NCI-H187 (cell line): ENCODE measurements at regions not wholly inside any gene's neighbourhood (a gene's known extent, or its start where the extent isn't known, plus 50 kb on each side); places are given as distances from the start of the nearest gene placed in this dataset.

ENCODE experiments used
- DNase-seq, 2 experiments: peaks; one replicate each; lab custom pipeline; 2025; lab: John Stamatoyannopoulos, UW

- DNase-seq: no peak
These were observed 357.1 kb upstream of the POU3F1 start for GRCh38 chr1:38403667-38404066.

DNA sequence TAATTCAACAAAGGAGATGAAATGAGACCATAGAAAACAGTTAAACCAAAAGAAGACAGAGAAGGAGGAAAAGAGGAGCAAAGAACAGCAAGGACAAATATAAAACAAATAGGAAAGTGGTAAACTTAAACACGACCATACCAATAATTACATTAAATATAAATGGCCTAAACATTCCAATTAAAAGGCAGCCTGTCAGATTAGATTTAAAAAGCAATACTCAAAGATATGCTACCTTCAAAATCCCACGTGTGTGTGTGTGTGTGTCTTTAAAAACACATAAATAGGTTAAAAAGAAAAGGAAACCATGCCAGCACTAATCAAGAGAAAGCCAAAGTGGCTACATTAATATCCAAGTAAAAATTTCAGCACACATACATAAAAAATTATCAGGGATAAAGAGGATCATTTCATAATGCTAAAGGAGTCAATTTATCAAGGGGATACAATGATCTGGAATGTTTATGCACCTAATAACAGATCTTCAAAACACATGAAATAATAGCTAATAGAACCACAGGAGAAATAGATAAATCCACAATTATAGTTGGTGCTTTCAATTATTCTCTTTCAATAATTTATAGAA lies 355.7 kb upstream of the POU3F1 start:
- no peak for DNase-seq

- no peak for DNase-seq
These were observed 350.0 kb upstream of the POU3F1 start for GRCh38 chr1:38396606-38397005.

- DNase-seq: no peak
These were observed 347.7 kb upstream of the POU3F1 start for GRCh38 chr1:38394303-38394702.

DNA sequence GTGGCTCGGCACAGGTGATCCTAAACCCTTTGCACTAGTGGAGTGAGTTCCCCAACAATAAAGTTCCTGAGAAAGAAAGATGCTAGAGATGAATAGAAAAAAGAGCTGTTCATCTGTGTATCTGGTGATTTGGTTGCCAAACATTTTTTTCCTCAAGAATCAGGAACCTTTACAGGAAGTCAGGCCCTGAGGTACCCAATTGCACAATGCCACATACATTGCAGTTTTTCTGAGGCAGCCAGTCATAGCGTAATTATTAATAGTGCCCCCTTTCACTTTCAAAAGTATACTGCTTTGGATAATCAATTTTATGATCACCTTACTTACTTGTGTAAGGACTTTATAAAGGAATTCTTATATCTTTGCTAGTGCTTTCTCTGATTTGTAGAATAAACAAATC lies 346.3 kb upstream of the POU3F1 start:
- no peak for DNase-seq

GRCh38 chr1:38381256-38381655 lies 334.7 kb upstream of the POU3F1 start:
- no peak for DNase-seq

DNA sequence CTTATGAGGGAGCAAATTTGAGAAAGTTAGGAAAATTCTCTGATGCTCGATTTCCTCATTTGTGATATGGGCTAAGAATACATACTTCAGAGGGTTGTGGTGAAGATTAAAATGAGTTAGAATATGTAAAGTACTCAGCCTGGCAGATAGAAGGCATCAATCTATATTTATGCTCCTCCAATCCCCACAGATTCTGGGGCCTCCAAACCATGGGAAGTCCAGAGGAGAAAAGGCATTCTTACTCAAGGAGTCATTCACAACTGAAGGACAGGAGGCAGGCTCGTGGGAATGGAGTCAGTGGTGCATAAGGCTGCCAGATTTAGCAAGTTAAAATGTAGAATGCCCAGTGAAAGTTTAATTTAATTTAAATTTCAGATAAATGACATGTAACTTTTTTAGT lies 330.0 kb upstream of the POU3F1 start:
- DNase-seq: no peak

- no peak for DNase-seq
These were observed 328.4 kb upstream of the POU3F1 start for GRCh38 chr1:38375035-38375434.

DNA sequence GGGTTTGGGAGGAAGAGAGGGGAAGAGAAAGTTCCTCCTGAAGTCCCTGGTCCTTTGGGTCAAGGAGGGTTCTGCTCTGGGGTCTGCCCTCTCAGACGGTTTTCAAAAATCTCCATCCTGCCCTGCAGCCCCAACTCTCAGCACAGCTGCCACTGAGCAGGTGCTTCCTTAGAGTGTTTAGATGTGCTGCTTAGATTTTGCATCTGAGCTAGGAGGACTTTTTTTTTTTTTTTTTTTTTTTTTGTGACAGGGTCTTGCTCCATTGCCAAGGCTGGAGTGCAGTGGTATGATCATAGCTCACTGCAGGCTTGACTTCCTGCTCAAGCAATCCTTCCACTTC lies 324.9 kb upstream of the POU3F1 start:
- DNase-seq: no peak

- DNase-seq: no peak
These were observed 324.3 kb upstream of the POU3F1 start for GRCh38 chr1:38370716-38371504.

GRCh38 chr1:38365242-38365641 lies 318.6 kb upstream of the POU3F1 start:
- DNase-seq: no peak

DNA sequence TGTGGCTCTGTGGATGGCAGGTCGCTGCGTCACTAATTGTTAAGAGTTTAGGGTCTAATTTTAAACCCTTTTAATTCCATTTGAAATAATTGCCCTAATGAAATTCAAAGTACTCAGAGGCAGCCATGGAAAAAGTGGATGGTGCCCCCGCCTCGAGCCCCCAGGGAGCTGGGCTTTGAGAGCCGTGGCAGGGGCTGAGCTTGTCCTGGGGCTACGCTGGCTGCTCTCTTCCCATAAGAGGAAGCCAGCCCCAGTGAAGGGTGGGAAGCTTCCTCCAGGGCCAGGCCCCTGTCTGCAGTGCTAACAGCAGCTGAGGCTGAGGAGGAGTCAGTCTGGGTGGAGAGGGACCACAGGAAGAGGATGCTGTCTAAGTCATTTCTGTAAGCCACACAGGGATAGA lies 315.0 kb upstream of the POU3F1 start:
- DNase-seq: no peak

DNA sequence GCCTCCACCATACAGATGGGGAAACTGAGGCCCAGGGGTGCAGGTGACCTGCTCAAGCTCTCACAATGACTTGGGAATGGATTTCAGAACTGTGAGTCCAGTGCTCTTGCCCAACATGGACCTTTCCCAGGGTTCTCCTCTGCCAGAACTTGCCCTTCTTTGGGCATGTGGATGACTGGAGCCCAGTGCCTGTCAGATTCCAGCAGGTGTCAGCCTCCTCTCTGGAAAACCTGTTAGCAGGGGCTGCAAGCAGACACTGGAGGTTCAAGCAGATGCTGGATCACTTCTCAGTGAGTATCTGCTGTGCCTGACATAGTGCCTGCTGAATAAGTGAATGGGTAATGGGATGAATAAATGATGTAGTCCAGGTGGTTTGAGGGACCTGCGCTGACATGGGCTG lies 314.2 kb upstream of the POU3F1 start:
- no peak for DNase-seq

- DNase-seq: no peak
These were observed 307.4 kb upstream of the POU3F1 start for GRCh38 chr1:38353956-38354355.

DNA sequence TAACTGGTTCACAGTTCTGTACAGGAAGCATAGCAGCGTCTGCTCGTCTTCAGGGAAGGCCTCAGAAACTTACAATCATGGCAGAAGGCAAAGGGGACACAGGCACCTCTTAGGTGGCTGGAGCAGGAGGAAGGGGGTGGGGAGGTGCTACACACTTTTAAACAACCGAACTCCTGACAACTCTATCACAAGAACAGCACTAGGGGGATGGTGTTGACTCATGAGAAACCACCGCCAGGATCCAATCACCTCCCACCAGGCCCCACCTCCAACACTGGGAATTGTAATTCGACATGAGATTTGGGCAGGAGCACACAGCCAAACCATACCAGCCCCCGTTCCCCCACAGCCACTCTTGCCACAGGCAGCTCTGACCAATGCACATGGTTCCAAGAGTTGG lies 306.3 kb upstream of the POU3F1 start:
- DNase-seq: no peak

GRCh38 chr1:38347446-38348175 lies 301.0 kb upstream of the POU3F1 start:
- no peak for DNase-seq

- no peak for DNase-seq
These were observed 298.1 kb upstream of the POU3F1 start for GRCh38 chr1:38344716-38345115.

GRCh38 chr1:38341694-38342093 lies 295.1 kb upstream of the POU3F1 start:
- no peak for DNase-seq

- DNase-seq: no peak
These were observed 293.8 kb upstream of the POU3F1 start for GRCh38 chr1:38340409-38340808.

- DNase-seq: no peak
These were observed 291.1 kb upstream of the POU3F1 start for GRCh38 chr1:38337711-38338110.

GRCh38 chr1:38336961-38337360 lies 290.4 kb upstream of the POU3F1 start:
- no peak for DNase-seq

- DNase-seq: no peak
These were observed 289.8 kb upstream of the POU3F1 start for GRCh38 chr1:38336301-38336923.
